Hematopoietic multipotent progenitor cell treated with erythropoietin and hydrocortisone succinate and interleukin-3 and kit ligand, for 17 days (in vitro differentiated cells): ENCODE measurements at regions not wholly inside any gene's neighbourhood (a gene's known extent, or its start where the extent isn't known, plus 50 kb on each side); places are given as distances from the start of the nearest gene placed in this dataset.
"Not testable (repeated sequence)": the region's sequence is repeated elsewhere in the genome, so short reads cannot be mapped to it uniquely, and the experiment has no call there.

ENCODE experiments used
- DNase-seq: peaks from one replicate; pipeline ENCODE4 v3.0.0-alpha.2; 2015; ENCODE audit warnings: low spot score

GRCh38 chr20:22690616-22691179, 106.3 kb upstream of the FOXA2 start:
- DNase-seq: no peak

DNA sequence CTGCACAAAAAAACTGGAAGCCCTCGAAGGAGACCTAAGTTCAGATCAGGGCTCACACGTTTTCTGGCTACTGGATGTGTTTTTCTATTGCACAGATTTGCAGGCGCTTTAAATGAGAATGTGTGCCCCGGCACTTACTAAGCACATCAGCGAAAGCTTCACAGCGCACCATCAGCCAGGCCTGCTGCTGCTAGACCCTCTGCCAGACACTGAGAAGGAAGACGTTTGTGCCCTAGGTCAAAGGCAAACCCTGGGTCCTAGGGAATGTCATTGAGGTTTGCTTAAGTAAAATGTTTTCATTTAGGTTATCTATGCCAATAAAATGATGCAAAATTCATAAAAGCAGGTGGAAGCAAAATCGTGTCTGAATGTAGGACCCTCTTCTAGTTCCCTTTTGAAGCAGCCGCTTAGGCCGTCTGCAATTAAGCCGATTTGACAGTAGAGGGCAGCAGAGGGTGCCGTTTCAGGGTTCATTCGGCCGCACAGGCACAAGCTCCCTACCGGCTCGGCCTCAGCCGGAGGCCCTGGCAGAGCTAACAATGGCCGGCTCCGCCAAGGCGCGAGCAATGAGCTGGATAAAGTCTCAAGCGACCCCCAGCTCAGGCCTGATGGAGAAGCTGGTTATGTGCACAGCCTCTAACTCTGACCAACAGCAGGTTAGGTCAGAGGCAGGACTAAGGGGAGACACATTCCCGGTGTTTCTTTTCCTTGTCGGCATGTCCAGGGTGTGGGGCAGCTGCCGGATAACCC, 107.2 kb upstream of the FOXA2 start:
- DNase-seq: peak; percentile 53

GRCh38 chr20:22692119-22692475, 107.7 kb upstream of the FOXA2 start:
- DNase-seq: no peak

DNA sequence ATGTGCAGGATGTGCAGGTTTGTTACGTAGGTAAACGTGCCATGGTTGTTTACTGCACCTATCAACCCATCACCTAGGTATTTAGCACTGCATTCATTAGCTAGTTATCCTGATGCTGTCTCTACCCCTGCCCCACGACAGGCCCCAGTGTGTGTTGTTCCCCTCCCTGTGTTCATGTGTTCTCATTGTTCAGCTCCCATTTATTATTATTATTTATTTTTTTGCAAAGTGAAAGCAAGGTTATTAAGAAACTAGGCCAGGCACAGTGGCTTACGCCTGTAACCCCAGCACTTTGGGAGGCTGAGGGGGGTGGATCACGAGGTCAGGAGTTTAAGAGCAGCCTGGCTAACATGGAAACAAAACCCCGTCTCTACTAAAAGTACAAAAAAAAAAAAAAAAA, 108.2 kb upstream of the FOXA2 start:
- DNase-seq: not testable (repeated sequence)

DNA sequence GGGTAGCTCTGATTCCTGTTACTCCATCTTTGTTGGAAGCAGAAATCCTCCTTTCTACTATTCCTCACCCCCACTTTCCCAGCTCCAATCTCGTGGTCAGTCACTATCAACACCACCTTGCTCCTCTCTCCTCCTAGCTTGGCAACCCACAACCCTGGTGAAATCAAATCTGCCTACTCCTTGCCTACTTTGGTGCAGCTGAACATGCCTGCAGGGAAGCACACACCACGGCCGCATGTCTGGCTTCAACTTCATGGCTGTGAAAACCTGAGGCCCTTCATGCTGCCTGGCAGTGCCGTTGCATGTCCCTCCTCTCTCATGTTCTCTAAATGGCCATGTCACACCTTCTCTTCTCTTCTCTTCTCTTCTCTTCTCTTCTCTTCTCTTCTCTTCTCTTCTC, 112.4 kb upstream of the FOXA2 start:
- DNase-seq: no peak

DNA sequence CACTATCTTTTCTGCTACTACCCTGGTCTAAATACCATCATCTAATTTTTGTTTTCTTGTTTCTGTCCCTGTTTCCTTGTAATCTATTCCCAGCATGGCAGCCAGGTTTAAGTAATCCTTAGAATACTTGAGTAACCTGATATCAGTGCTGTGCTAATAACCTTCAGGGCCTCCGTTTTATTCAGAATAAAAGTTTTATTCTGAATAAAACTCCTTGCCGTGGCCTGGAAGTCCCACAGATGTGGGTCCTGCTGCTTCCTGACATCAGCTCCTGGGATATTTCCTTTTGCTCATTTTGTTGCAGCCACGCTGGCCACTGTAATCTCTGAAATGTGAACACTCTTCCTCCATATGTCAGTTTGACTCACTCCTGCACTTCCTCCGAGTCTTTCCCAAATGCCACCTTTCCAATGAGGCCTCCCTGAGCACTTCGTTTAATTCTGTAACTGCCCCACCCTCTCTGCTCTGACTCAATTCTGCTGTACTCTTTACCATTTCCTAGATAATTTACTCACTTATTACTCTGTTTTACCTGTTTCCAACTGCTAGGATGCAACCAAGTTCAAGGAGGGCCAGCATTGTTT, 114.0 kb upstream of the FOXA2 start:
- DNase-seq: no peak

DNA sequence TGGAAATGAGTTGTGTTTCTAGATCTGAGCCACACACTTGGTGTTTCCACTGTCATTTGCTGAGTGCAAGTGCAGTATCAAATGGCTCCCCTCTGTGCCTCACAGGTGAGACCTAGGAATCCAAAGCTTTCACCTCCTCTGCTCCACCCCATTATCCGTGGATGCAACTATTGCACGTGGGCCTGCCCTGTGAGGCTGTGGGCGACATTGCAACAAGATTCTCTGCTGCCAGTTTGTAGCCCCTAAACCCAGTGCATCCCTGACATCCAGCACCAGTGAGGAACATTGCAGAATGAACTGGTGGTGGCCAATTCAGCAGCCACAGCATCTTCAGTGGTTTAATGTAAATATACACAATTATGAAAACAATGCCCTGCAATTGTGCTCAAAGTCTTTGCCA, 115.0 kb upstream of the FOXA2 start:
- no peak for DNase-seq

GRCh38 chr20:22700367-22700766, 116.0 kb upstream of the FOXA2 start:
- DNase-seq: no peak

DNA sequence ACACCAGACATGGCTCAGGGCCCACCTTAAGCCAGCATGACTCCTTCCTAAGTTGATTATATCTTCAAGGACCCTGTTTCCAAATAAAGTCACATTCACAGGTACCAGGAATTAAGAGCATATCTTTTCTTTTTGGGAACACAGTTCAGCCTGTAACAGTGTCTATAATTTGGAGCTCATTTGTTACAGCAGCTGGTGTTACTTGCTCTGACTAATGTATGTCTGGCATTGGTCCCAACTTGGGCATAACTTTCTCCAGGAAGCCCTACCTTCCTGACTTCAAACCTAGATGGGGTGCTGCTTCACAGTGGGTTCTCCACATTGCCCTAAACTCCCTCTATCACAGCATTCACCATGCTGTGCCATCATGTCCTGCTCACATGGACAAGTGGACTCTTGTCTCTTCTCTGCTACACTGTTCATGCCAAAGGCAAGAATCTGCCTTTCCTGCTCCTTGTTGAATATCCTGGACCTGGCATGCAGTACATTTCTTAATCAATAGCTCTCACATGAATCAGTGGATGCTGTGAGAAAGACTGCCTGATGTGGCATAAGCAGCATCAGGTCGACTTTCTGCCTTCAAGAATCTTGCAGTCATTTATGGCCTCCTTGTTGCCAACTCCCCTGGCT, 117.4 kb upstream of the FOXA2 start:
- DNase-seq: no peak

- DNase-seq: no peak
Observed at GRCh38 chr20:22703843-22704242, 119.5 kb upstream of the FOXA2 start.

DNA sequence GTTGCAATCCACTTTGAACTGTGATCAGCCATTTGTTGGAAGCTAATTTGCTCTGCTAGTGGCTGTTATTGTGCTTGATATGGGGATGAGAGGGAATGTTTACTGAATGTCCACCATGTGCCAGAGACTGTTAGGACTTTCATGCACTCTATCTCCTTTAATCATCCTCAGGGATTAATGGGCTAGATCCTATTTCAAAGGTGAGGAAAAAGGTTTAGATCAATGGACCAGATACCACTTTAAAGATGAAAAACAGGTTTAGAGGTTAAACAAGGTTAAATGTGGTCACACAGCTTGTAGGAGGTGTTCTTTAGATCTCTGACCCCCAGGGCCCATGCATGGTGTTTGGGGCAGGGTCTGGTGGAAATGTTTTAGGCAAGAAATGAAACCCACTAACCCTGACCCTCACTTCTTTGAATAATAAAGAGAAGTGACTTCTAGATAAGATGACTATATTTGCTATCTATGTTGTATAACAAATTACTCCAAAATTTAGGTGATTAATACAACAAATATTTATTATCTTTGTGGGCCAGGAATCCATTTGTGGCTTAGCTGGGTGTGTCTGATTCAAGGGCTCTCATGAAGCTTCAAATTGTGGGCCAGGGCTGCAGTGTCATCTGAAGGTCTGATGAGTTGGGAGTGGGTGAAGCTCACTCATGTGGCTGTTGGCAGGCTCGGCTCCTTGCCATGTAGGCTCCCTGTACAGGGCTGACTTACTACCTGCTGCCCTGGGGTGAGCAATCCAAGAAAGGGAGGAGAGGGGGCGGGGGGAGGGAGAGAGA, 127.8 kb upstream of the FOXA2 start:
- DNase-seq: no peak

GRCh38 chr20:22716821-22717351, 132.5 kb upstream of the FOXA2 start:
- DNase-seq: no peak

DNA sequence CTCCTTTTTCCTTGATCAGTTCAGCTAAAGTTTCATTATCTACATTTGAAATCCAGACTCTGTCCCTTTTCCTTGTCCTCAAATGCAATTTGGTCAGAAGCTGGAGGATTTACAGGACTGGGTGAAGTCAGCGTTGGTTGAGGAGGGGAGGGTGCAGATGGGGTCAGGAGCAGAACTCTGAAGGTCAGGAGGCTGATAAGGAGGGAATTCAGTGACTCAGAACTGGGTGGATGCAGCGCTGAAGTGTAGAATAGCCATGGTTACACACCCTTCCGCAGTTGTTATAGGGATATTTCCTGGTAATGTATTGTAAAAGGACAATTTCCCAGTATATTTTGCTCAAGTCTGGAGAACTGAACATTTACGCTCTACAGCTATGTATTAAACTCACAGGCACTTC, 133.1 kb upstream of the FOXA2 start:
- DNase-seq: no peak

DNA sequence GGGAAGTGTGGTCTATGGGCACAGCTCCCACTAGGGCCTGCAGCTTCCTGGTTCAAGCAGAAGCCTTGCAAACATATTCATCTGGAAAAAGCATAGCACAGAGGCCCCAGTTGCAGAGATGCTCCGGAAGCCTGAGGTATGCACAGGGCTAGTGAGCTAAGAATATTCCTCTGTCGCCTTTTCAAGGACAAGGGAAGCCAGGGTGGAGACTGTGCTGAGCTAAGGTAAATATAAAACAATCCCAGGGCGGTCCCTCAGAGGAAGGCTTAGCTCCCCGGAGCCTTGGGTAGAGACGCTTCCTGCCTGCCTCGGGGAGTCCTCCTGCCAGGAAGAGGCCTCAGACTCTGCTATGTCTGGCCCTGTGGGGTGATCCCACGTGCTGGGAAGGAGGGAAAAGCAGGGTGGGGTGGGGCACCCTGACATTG, 134.8 kb upstream of the FOXA2 start:
- no peak for DNase-seq

GRCh38 chr20:22720206-22720605, 135.8 kb upstream of the FOXA2 start:
- DNase-seq: no peak

DNA sequence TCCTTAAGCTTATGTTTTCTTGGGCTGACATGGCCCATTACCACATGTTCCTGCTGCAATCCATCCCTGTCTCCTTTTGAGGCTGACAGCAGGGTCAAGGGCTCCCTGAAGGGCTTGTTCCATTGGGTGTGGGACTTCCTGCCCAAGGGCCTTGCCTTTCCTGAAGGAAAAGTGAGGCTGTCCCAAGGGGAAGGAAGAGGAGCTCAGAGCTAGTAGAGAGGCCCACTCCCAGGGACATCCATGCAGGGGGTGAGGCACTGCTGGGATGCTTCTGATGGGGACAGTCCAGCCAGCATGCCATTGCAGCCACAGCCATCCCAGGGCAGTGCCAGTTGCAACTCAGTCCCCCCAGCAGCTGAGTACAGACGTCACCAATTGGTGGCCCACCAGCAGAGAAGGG, 138.4 kb upstream of the FOXA2 start:
- no peak for DNase-seq

DNA sequence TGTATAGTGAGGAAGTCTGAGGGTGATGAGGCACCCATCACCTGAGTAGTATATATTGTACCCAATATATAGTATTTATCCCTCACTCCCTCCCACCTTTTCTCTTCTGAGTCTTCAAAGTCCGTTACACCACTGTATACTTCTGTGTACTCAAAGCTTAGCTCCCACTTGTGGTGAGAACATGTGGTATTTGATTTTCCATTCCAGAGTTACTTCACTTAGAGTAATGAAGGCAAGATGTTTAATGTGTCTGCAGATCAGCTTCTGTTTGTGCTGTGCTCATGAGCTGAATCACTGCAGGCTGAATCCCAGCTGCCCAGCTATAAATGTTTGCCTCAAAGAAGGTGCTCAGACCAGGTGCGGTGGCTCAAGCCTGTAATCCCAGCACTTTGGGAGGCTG, 139.3 kb upstream of the FOXA2 start:
- DNase-seq: no peak

GRCh38 chr20:22728146-22728745, 143.9 kb upstream of the FOXA2 start:
- DNase-seq: no peak

DNA sequence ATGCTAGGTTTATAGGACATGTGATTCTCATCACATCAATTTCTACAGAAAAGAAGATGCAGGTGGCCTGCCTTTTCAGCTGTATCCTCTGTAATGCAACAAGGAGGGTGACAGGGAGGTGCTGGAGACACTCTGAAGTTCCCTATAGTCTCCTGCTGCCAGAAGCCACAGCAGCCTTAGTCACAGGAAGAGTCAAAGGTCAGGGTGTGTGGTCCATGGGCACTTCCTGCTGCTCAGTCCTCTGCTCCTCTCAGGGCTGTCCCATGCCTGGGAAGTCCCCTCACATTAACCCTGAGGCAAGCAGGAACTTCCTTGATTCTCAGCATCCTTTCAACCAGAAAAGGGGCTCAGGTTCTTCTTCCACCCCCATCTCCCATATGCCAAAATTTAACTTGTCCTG, 144.8 kb upstream of the FOXA2 start:
- no peak for DNase-seq

- no peak for DNase-seq
Observed at GRCh38 chr20:22729616-22730236, 145.4 kb upstream of the FOXA2 start.

DNA sequence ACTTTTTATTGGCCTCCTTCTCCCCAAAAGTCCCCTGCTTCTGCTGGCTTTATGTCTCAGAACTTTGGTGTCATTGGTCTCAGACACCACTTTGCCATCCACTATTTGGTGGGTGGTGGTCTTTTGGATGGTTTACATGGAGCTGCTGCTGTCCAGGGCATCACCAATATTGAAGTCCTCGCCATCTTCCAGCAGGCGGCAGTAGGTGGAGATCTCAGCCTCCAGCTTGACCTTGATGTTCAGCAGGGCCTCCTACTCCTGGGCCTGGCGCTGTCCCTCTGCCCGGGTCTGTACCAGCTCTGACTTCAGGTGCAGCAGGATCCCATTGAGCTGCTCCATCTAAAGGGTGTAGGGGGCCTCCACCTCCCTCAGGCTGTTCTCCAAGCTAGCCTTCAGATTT, 148.4 kb upstream of the FOXA2 start:
- no peak for DNase-seq
